OCI-LY1 (cell line): ENCODE measurements at regions not wholly inside any gene's neighbourhood (a gene's known extent, or its start where the extent isn't known, plus 50 kb on each side); places are given as distances from the start of the nearest gene placed in this dataset.

Experiments
- H2AFZ ChIP-seq: fragments of 200-600 bp; sonication (generic), shearing (Covaris generic); 2 replicates; pipeline ENCODE4 v1.6.0; 2014; ENCODE audit warnings: antibody characterized with exemption, mild to moderate bottlenecking, low read length
- H3F3A ChIP-seq: fragments of 200-600 bp; sonication (generic), shearing (Covaris generic); 2 replicates; pipeline ENCODE4 v1.6.0; 2014; ENCODE audit warnings: mild to moderate bottlenecking, antibody characterized with exemption, low read length, moderate library complexity; ENCODE audit not compliant: insufficient read depth
- H3K27ac ChIP-seq: fragments of 200-600 bp; sonication (generic); 2 replicates; pipeline ENCODE4 v1.5.1; 2014; ENCODE audit warnings: low read length, mixed run types, mild to moderate bottlenecking, low read depth; ENCODE audit not compliant: poor library complexity, severe bottlenecking
- H3K27me3 ChIP-seq: fragments of 200-600 bp; sonication (generic); 2 replicates; pipeline ENCODE4 v1.6.0; 2014; ENCODE audit warnings: antibody characterized with exemption, mild to moderate bottlenecking, low read length, moderate library complexity; ENCODE audit not compliant: insufficient read depth
- H3K36me3 ChIP-seq: fragments of 200-600 bp; sonication (generic); 2 replicates; pipeline ENCODE4 v1.6.1; 2014; ENCODE audit warnings: mild to moderate bottlenecking, antibody characterized with exemption, low read length, moderate library complexity, mixed read lengths; ENCODE audit not compliant: insufficient read depth
- H3K4me1 ChIP-seq: fragments of 200-600 bp; sonication (generic); 2 replicates; pipeline ENCODE4 v1.5.1; 2014; ENCODE audit warnings: mild to moderate bottlenecking, low read length, moderate library complexity; ENCODE audit not compliant: insufficient read depth, severe bottlenecking
- H3K4me2 ChIP-seq: fragments of 200-600 bp; sonication (generic), shearing (Covaris generic); 2 replicates; pipeline ENCODE4 v1.6.1; 2014; ENCODE audit warnings: low read length
- H3K4me3 ChIP-seq: fragments of 200-600 bp; sonication (generic); 2 replicates; pipeline ENCODE4 v1.5.1; 2014; ENCODE audit warnings: low read length, low read depth, mild to moderate bottlenecking, mixed read lengths; ENCODE audit not compliant: poor library complexity, severe bottlenecking
- H3K79me2 ChIP-seq: fragments of 200-600 bp; shearing (Covaris generic); 2 replicates; pipeline ENCODE4 v1.6.1; 2016; ENCODE audit warnings: mixed run types, low read length, mixed read lengths; ENCODE audit not compliant: insufficient read depth
- H3K9ac ChIP-seq: fragments of 200-600 bp; sonication (generic), shearing (Covaris generic); 2 replicates; pipeline ENCODE4 v1.6.1; 2014; ENCODE audit warnings: mild to moderate bottlenecking, low read length, mixed read lengths
- H3K9me2 ChIP-seq: fragments of 200-600 bp; sonication (generic), shearing (Covaris generic); 2 replicates; pipeline ENCODE4 v1.6.1; 2014; ENCODE audit warnings: low read depth, mild to moderate bottlenecking, low read length, mixed read lengths
- H3K9me3 ChIP-seq: fragments of 200-600 bp; shearing (Covaris generic); 2 replicates; pipeline ENCODE4 v1.6.1; 2014; ENCODE audit warnings: low read length, mixed read lengths
- H4K20me1 ChIP-seq: fragments of 200-600 bp; sonication (generic), shearing (Covaris generic); 2 replicates; pipeline ENCODE4 v1.6.0; 2016; ENCODE audit warnings: mild to moderate bottlenecking, low read length; ENCODE audit not compliant: insufficient read depth
- EZH2 ChIP-seq: fragments of 200-600 bp; sonication (generic), shearing (Covaris generic); IDR thresholded peaks from 2 replicates; pipeline ENCODE4 v1.8.0; 2017; ENCODE audit warnings: borderline replicate concordance, mixed run types, mild to moderate bottlenecking, antibody characterized with exemption, low read length, moderate library complexity, mixed read lengths
- TF ChIP-seq, protein P1 (sequence below): fragments of 200-600 bp; sonication (generic), shearing (Covaris generic); IDR thresholded peaks from 2 replicates; pipeline ENCODE4 v1.5.1; 2017; ENCODE audit warnings: mild to moderate bottlenecking, antibody characterized with exemption, low read length, moderate library complexity, mixed read lengths

GRCh38 chr2:145166731-145167302, 646.9 kb upstream of the ZEB2 start:
- no peaks in the 10 kb centered on the region for H3K79me2 ChIP-seq
- H3K9me2 ChIP-seq, result no peaks in the 10 kb centered on the region
- no peaks in the 10 kb centered on the region for H3K27me3 ChIP-seq
- H3K36me3 ChIP-seq, result no peaks in the 10 kb centered on the region
- no peak overlapping the region for H3K9ac ChIP-seq
- TF ChIP-seq EZH2, result no peak
- TF ChIP-seq, protein P1, sequence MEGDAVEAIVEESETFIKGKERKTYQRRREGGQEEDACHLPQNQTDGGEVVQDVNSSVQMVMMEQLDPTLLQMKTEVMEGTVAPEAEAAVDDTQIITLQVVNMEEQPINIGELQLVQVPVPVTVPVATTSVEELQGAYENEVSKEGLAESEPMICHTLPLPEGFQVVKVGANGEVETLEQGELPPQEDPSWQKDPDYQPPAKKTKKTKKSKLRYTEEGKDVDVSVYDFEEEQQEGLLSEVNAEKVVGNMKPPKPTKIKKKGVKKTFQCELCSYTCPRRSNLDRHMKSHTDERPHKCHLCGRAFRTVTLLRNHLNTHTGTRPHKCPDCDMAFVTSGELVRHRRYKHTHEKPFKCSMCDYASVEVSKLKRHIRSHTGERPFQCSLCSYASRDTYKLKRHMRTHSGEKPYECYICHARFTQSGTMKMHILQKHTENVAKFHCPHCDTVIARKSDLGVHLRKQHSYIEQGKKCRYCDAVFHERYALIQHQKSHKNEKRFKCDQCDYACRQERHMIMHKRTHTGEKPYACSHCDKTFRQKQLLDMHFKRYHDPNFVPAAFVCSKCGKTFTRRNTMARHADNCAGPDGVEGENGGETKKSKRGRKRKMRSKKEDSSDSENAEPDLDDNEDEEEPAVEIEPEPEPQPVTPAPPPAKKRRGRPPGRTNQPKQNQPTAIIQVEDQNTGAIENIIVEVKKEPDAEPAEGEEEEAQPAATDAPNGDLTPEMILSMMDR, result no peak
- H3K27ac ChIP-seq, result peak overlapping the region; percentile 62
- no peaks in the 10 kb centered on the region for H3K9me3 ChIP-seq
- H3K4me3 ChIP-seq, result no peak overlapping the region
- H2AFZ ChIP-seq, result no peak overlapping the region
- H3F3A ChIP-seq, result no peaks in the 10 kb centered on the region
- peaks cover 41% of the 10 kb centered on the region for H3K4me1 ChIP-seq
- H3K4me2 ChIP-seq, result no peak overlapping the region
- H4K20me1 ChIP-seq, result no peaks in the 10 kb centered on the region

DNA sequence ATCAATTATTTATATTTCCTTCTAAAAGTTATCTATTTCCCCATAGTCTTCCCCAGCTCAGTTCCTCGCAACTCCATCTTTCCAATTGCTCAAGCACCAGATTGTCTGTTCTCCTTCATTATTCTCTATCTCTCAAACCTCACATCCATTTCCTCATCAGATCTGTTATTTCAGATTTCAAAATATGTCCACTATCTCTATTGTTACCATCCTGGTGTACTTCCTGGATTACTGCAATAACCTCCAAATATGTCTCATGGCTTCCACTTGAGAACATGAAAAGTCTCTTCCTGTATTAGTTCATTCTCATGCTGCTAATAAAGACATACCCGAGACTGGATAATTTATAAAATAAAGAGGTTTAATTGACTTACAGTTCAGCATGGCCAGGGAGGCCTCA, 641.7 kb upstream of the ZEB2 start:
- no peaks in the 10 kb centered on the region for H3K36me3 ChIP-seq
- H3F3A ChIP-seq, result no peaks in the 10 kb centered on the region
- H3K9me3 ChIP-seq, result no peaks in the 10 kb centered on the region
- no peak overlapping the region for H3K4me3 ChIP-seq
- no peak overlapping the region for H3K27ac ChIP-seq
- no peaks in the 10 kb centered on the region for H3K9me2 ChIP-seq
- no peaks in the 10 kb centered on the region for H3K27me3 ChIP-seq
- no peak overlapping the region for H3K9ac ChIP-seq
- H4K20me1 ChIP-seq, result no peaks in the 10 kb centered on the region
- H3K4me1 ChIP-seq, result peaks cover 55% of the 10 kb centered on the region
- no peaks in the 10 kb centered on the region for H3K79me2 ChIP-seq
- no peak overlapping the region for H2AFZ ChIP-seq
- H3K4me2 ChIP-seq, result no peak overlapping the region
- no peak for TF ChIP-seq EZH2
- TF ChIP-seq, protein P1, result no peak

- no peaks in the 10 kb centered on the region for H3K36me3 ChIP-seq
- peaks cover 54% of the 10 kb centered on the region for H3K4me1 ChIP-seq
- H4K20me1 ChIP-seq, result no peaks in the 10 kb centered on the region
- no peaks in the 10 kb centered on the region for H3K9me3 ChIP-seq
- no peaks in the 10 kb centered on the region for H3F3A ChIP-seq
- H3K79me2 ChIP-seq, result no peaks in the 10 kb centered on the region
- no peak overlapping the region for H3K27ac ChIP-seq
- H3K9ac ChIP-seq, result no peak overlapping the region
- H3K4me2 ChIP-seq, result no peak overlapping the region
- H3K27me3 ChIP-seq, result no peaks in the 10 kb centered on the region
- TF ChIP-seq EZH2, result no peak
- TF ChIP-seq, protein P1, result no peak
- no peak overlapping the region for H3K4me3 ChIP-seq
- H3K9me2 ChIP-seq, result no peaks in the 10 kb centered on the region
- no peak overlapping the region for H2AFZ ChIP-seq
Observed at GRCh38 chr2:145160855-145161254, 640.9 kb upstream of the ZEB2 start.
